ENCODE measurements at regions not wholly inside any gene's neighbourhood (a gene's known extent, or its start where the extent isn't known, plus 50 kb on each side); places are given as distances from the start of the nearest gene placed in this dataset.
"Not testable (repeated sequence)": the region's sequence is repeated elsewhere in the genome, so short reads cannot be mapped to it uniquely, and the experiment has no call there.

DNA sequence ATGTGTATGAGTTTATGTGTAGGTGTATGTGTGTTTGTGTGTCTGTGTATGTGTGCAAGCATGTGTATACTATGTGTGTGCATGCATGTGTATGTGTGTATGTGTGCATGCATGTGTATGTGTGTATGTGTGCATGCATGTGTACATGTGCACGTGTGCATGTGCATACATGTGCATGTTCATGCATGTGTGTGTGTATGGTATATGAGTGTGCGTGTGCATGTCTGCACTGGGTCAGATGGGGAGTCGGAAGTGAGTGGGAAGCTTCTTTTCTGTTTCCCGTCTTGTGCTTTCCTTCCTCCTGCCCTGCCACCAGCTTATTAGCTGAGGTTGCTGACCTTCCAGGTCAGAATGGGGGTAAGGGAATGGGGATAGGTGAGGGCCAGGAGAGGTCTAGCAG is 174.7 kb downstream of the MAP2K4 start:
- DNase-seq (ENCODE audit: low spot score): no peak

DNA sequence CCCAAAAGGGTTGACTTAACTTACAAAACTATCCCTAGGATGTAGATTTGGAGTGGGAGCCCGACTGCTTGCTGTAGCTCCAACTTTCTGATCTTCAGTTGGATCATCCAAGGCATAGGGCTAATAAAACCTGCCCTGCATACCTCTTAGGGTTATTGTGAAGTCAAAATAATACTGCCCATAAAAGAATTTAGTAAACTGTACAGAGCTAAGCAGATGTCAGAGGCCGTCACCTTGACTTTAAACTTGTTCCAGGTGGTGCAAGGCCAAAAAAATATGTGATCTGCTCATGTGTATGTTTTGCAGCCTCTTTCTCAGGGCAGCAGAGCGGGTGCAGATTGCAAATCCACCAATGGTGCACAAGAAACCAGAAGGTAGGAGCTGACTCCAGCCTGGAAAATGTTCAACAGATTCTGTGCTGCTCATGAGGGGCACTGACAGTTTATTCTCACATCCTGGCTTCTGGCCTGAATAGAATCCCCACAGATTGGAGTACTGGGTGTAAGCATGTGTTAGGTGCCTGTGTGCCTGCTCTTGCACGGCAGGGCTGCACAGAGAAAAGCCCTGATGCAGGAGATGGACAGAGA is 180.7 kb downstream of the MAP2K4 start:
- no peak for DNase-seq (ENCODE audit: low spot score)

DNA sequence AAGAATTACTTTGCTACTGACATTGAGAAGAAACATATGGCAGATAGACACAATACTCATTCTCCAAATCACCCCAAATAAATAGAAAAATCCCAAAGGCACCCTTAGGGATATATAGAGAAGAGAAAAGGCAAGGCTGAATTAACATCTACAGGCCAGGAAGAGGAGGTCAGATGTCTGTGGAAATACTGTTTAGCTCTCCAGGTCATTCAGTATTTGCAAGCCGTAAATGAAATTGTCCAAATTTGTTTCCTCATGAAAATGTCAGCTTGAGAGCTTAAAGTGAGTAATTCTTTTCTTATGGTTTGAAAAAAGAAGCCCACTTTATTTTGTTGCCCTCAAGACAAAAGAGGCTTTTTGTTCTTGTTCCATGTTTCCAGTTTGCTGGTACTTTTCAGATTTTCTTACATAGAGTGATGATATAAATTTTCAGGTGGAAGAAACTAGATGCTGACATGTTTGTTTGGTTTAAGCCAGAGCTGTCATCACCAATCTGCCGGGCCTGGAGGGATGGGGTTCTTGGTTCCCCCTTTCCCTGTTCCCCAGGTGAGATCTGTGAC is 189.0 kb downstream of the MAP2K4 start:
- DNase-seq (ENCODE audit: low spot score): no peak

DNA sequence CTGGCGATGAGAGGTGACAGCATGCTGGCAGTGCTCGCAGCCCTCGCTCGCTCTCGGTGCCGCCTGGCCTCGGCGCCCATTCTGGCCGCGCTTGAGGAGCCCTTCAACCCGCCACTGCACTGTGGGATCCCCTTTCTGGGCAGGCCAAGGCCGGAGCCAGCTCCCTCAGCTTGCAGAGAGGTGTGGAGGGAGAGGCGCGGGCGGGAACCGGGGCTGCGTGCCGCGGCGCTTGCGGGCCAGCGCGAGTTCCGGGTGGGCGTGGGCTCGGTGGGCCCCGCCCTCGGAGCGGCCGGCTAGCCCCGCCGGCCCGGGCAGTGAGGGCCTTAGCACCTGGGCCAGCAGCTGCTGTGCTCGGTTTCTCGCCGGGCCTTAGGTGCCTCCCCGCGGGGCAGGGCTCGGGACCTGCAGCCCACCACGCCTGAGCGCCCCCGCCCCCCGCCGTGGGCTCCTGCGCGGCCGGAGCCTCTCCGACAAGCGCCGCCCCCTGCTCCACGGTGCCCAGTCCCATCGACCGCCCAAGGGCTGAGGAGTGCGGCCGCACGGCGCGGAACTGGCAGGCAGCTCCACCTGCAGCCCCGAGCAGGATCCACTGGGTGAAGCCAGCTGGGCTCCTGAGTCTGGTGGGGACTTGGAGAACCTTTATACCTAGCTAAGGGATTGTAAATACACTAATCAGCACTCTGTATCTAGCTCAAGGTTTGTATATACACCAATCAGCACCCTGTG is 200.2 kb downstream of the MAP2K4 start:
- DNase-seq (ENCODE audit: low spot score): not testable (repeated sequence)

DNA sequence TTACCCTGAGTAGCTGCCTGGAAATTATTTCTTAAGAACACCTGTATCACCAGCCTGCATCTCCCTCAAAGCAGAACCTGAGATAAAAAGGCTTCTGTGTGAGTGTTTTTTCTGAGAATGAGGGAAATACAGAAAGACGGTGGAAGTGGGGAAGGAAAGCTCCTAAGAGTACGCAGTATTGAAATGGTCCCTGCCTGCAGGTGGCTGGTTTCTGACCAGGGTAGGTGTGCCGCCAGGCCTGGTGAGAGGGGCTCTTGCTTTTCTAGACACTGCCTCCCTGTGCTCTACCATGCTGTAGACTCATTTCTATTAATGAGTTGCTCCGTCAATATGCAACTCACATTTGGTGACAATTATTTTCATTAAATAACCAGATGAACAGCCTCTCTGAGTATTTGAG is 201.7 kb downstream of the MAP2K4 start:
- no peak for DNase-seq (ENCODE audit: low spot score)

DNA sequence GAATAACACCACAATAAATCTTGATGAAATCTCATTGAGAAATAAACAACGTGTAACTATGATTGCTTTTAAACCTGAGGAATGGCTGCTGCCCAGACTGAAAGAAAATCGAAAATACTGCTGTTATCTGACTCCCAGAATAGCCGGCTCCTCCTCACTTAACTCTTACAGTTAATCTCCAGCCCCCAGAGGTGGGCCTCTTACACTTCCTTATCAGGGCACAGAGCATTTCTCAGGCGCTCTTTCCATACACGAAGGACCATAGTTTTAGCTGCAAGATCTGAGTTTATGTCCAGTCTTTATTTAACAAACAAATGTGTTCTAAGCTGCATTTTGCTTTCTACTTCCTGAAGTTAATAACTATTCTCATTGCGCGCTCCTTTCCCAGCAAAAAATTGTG is 206.9 kb downstream of the MAP2K4 start:
- no peak for DNase-seq (ENCODE audit: low spot score)

DNA sequence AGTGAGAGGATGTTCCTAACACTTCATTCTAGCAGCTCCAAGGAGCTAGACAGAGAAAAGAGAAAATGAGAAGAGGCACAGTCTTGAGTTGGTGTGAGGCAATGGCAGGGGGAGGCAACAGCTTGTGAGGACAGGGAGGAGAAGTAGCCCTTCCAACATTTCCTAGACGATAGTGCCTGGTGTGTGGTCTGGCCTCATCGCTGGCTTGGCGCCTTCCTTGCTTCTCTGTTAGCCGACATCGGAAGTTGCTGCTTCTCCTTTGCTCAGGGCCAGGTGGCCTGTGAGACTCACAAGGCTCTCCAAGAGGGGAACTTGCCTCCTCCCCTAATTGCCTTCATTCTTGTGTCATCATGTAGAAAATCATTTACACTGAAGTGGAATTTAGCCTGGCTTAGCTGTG is 208.7 kb downstream of the MAP2K4 start:
- no peak for DNase-seq (ENCODE audit: low spot score)

DNA sequence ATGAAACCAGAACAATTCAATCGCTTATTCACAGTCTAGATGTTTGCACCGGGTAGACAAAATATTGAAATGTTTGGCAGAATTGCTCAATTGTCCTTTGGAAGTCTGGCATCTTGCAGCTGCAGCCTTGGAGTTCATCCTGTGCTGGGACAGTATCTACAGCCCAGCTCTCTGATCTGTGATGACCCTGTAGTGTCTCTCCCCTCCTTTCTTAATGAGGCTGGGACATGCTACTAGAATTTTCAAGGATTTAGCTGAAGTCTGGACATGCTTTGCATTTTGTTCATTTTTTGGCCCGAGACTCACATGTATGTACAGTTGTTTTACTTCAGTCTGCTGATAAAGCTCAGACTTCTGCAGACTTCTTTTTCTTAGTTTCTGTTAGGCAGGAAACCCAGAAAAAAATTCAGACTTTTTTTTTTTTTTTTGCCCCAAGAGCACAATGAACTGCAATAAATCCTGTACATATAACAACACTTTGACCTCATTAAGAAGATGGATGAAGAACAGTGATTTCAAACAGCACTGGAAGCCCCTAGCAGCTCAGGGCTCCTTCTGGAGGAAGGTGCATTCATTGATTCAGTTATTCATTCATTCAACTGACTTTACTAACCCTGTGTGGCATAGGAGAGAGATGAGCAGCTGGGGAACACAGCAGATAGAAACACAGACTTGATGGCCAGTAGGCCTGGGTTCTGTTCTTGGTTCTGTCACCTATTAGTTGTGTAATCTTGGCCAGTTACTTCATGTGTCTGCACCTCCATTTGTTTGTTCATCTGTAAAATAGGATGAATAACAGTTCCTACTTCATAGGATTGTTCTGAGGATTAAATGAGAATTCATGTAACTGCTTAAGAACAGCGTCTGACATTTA is 210.0 kb downstream of the MAP2K4 start:
- no peak for DNase-seq (ENCODE audit: low spot score)

DNA sequence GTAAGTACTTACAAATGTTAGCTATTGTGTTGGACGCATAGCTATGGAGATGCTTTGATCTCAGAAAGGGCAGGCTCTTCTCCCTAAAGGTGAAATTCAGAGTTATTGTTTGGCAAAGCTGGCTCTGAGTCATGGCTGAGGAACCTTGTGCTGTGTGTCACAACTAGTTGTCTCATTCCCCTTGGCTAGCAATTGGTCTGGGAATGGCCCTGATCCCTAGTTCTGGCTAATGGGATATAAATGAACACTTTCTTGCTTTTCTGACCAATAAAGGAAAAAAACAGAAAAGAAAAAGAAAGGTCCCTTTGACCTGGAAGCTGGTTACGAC is 210.6 kb downstream of the MAP2K4 start:
- no peak for DNase-seq (ENCODE audit: low spot score)

DNA sequence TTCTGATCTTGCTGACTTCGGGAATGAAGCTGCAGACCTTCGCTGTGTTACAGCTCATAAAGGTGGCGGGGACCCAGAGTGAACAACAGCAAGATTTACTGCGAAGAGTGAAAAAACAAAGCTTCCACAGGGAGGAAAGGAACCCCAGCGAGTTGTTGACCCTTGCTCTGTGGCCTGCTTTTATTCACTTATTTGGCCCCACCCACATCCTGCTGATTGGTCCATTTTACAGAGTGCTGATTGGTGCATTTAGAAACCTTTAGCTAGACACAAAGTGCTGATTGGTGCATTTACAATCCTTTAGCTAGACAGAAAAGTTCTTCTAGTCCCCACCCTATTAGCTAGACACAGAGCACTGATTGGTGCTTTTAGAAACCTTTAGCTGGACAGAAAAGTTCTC is 218.3 kb downstream of the MAP2K4 start:
- not testable (repeated sequence) for DNase-seq (ENCODE audit: low spot score)

DNA sequence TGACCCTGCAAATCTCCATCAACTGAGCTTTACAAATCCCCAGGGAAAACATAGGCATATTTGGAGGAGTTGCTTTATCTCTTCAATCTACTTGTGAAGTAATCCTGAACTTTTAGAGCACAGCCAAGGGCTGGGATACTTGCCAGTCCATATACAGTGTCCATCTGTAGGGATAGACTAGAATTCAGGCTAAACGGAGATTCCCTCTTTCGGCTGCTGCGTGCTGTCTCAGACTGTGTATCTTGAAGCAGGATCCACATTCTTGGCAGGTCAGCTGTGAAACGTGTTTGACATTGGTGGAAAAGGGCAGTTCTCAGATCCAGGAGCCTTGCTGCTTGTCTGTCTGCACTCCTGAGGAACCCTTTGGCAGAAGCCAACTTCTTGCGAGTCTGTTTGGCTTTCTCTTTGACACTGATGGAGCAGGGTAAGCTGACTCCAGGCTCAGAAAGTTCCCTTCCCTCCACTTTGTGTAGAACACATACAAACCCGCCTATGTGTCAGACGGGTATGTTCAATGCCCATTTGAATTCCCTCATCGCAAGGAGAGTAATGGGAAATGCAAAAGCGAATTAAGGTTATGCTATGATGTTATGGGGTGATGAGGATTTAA is 221.8 kb downstream of the MAP2K4 start:
- no peak for DNase-seq (ENCODE audit: low spot score)

DNA sequence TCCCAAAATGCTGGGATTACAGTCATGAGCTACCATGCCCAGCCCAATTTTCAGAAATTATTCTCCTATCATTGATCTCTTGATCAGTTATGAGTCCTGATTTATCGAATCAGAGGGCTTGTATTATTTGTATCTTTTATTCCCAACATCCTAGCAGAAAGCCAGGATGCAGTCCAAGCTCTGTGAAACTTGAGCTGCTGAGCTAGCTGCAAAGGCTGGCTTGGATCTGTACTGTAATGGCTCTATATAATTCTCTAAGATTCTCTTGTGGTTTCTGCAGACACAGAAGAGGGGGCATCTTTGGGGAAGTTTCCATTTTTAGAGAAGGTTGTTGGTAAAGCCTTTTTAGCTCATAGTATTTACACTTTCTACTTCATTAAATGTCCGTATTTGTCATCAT is 227.1 kb downstream of the MAP2K4 start:
- DNase-seq (ENCODE audit: low spot score): no peak

DNA sequence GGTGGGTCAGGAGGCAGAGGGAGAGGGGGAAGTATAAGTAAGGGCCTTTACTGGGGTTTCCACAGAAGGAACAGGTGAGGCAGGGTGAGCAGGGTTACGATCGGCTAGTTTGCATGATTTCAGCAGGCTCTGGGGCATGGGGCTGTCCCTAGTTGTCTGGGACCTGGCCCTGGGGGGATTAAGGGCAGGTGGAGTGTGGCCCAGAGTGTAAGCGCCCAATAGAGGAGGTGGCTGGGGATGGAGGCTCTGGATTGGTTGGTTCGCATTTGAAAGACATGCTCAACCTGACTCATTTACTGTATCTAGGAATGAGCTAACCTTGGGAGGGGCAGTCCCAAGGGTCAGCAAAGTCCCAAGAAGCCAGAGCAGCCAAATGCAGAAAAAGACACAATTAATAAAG is 230.3 kb downstream of the MAP2K4 start:
- DNase-seq (ENCODE audit: low spot score): no peak

DNA sequence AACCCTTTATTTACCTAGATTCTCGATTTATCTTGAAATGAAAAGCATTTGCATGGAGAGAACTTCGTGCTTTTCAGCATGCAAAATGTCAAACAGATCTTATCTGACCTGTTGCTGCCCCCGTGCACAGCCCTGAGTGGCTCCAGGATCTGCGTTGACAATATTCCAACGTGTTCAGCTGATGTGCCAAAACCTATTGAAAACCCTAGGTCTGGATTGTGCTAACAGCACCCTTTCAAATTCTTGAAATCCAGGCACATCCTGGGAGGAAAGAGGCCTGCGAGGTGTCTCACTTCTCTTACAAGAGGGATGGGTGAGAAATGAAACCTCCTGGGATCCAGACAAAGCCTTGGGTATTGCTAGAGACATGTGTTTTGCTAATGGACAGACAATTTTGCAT is 231.8 kb downstream of the MAP2K4 start:
- DNase-seq (ENCODE audit: low spot score): no peak

DNA sequence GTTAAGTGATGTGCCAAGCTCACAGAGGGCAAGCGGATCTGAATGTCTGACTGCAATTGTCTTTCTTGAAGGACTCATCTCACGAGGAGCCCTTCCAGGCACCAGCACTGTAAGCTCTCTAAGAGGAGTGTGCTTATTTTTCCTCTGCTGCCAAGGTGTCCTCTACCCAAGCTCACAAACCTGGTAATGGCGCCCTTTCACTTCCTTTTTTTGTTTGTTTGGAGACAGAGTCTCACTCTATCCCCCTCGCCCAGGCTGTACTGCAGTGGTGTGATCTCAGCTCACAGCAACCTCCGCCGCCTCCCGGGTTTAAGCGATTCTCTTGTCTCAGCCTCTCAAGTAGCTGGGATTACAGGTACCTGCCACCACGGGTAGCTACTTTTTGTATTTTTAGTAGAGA is 233.8 kb downstream of the MAP2K4 start:
- no peak for DNase-seq (ENCODE audit: low spot score)

DNA sequence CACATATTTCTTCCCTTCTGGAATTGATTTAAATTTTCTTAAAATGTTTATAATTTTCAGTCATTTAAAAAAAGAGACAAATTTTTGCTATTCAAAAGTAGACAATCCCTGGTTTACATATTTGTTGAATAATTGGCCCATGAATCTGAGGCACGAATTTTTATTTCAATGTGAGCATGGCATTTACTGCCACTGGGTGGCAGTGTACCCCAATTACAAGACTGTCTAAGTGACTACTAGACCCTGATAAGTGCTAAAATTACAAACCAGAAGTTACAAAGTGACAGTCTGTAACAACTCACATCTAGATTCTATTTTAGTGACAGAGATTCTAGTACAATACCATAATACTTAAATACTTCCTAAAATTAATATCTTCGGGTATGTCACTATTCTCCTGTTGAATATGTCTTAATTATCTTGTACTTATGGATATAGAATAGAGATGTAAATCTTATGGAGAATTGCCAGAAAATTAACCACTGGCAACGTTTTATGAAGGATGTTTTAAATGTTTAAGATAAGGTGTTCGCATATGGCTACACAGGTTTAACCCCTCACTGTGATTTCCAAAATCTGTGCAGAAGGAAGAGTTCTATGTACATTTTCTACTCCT is 235.8 kb downstream of the MAP2K4 start:
- peak; percentile 62 for DNase-seq (ENCODE audit: low spot score)

DNA sequence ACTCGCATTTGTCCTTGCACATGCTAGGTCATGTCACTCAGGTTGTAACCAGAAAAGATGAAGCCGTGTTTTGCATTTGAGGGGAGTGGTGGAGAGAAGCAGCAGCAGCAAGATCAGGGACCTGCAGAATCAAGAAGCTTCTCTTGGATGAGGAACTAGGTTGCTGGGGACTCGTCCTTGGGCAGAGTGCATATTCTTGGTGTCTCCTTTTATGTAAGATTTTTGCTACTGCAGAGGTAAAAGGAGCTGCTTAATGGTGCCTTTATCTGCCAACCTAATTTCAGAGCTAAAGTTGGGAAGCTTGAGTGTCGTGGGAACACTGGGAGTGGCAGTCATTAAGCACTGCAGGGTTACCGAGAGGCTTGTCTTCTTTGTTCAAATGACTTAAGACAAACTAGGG is 236.5 kb downstream of the MAP2K4 start:
- DNase-seq (ENCODE audit: low spot score): no peak

DNA sequence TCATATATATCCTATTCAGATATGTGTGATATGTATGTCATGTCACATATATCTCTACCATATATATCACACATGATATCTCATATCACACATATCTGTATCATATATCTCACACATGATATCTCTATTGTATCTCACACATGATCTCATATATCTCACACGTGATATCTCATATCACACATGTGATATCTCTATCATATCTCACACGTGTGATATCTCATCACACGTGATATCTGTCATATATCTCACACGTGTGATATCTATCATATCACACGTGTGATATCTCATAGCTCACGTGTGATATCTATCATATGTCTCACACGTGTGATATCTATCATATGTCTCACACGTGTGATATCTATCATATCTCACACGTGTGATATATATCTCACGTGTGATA is 240.7 kb downstream of the MAP2K4 start:
- no peak for DNase-seq (ENCODE audit: low spot score)

DNA sequence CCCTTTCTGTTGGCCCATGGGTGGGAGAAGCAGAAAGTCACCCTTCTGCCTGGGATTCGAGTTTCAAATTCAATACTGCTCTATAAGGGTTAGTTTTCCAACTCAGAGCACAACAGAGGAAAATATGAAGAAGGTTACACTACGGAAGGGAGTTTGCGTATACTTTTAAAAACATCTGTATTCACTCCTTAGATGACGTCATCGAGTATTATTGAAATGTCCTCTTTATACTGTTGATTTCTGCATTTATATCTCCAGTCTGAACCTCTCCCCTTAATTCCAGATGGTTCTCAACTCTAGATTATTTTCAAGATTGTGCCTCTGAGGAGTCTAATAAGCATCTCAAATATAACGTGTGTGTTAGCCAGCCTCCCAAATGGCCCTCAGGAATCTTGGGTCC is 249.1 kb downstream of the MAP2K4 start:
- DNase-seq (ENCODE audit: low spot score): no peak

DNA sequence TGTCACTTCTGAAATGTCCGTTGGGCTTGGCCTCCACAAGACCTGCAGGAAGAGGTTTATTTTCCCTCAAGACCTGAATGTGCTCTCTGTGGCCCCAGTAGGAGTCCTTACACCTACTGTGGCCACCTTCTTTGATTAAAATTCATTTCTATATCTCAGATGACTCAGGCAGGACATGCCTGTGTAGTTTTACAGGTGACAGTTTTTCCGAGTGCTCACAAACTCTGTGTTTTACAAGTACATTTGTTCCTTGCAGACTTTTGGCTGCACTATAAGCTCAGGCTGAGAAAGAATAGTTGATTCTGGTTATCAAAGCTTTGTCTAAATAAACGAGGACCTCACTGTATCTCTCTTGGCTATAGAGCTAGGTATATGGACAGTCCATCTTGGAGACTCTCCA is 257.1 kb downstream of the MAP2K4 start:
- no peak for DNase-seq (ENCODE audit: low spot score)

DNA sequence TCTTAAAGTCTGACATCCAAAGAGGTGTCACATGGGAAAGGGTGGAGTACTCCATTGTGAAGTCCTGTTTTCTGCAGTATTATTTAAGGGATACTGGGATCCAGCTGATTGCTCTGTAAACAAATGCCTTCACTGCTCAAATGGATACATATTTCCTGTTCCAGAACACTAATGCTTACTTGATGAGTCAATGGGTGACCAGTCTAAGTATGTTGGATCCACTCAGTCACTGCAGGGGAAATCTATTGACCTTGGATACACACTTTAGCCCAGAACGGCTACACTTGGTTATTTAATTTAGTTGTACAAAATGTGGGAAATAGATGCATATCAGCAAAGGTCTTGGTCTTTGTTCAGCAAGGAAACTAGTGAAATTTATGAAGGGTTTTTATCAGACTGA is 261.4 kb downstream of the MAP2K4 start:
- DNase-seq (ENCODE audit: low spot score): no peak

DNA sequence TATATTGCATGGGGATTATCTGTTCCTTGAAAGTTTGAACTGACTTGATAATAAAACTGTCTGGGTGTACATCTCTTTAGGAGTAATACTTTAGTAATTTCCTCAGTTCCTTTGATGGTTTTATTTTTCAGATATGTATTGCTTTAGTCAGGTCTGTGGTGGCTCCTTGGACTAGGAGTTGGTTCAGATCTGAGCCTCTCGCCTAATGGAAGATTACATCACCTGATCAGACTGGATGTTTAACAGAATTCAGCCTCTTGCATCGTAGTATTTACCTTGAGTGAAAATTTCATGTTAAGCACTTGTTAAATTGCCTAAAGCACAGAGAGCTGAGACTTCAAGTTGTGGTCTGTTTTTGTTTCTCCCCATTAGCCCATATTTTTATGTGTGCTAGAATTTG is 267.3 kb downstream of the MAP2K4 start:
- DNase-seq (ENCODE audit: low spot score): no peak

All from cerebellar cortex (tissue), 1 donor.